ENCODE measurements at regions not wholly inside any gene's neighbourhood (a gene's known extent, or its start where the extent isn't known, plus 50 kb on each side); places are given as distances from the start of the nearest gene placed in this dataset.

- DNase-seq (ENCODE audit: low spot score), result peak; percentile 49
Observed at GRCh38 chr6:147077251-147077650, 127.0 kb upstream of the STXBP5 start.

DNA sequence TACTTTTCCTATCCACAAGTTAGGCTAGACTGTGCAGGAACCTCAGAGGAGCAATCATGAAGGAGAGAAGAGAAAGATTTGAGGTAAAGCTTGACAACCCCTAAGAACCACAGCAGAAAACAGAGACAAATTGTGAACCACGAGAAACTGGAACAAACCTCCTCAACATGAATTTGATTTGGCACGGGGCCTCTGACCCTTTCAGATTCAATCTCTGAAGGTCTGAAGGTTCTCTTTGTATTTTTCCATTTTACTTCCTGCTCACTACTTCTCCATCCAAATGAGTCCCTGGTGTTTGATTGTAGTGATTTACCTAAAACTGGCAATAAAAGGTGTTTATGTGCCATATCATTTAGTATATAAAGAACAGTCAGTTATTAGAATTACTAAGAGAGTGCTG is 126.1 kb upstream of the STXBP5 start:
- no peak for DNase-seq (ENCODE audit: low spot score)

GRCh38 chr6:147078602-147079001 is 125.6 kb upstream of the STXBP5 start:
- DNase-seq (ENCODE audit: low spot score), result no peak

GRCh38 chr6:147080225-147080624 is 124.0 kb upstream of the STXBP5 start:
- no peak for DNase-seq (ENCODE audit: low spot score)

- no peak for DNase-seq (ENCODE audit: low spot score)
Observed at GRCh38 chr6:147081076-147081609, 123.1 kb upstream of the STXBP5 start.

GRCh38 chr6:147087641-147088040 is 116.6 kb upstream of the STXBP5 start:
- no peak for DNase-seq (ENCODE audit: low spot score)

GRCh38 chr6:147088861-147089260 is 115.4 kb upstream of the STXBP5 start:
- DNase-seq (ENCODE audit: low spot score), result no peak

DNA sequence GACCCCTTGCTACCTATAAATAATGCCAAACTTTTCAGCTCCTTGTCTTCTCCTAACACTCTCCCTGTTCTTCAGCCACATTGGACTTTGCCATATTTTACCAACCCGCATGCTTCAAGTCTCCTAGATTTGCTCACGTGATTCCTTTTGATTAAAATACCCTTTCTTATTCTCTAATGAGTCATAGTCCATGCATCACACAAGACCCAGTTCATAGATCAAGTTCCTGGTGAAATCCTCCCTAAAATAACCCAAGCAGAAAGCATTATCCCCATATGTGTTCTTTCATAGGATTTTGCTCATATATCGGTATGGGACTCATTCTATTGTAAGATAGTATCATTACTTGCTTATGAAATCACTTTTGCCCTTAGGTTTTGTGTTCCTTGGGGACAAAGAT is 108.9 kb upstream of the STXBP5 start:
- DNase-seq (ENCODE audit: low spot score), result no peak

GRCh38 chr6:147099974-147100373 is 104.2 kb upstream of the STXBP5 start:
- DNase-seq (ENCODE audit: low spot score), result no peak

DNA sequence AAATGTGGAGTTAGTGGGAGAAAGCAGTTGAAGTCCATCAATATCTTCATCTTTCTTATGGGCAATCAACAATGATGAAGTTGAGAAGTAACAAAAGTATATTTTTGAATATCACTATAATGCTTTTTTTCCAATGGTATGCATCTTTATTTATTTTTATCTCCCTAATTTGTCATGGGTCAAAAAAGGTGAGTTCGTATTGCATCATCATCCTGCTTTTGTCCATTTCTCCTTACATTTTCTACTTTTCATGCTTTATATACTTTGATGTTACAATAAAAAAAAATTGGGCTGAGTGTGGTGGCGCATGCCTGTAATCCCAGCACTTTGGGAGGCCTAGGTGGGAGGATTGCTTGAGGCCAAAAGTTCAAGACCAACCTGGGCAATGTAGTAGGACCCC is 101.2 kb upstream of the STXBP5 start:
- DNase-seq (ENCODE audit: low spot score), result no peak

- no peak for DNase-seq (ENCODE audit: low spot score)
Observed at GRCh38 chr6:147103694-147104093, 100.5 kb upstream of the STXBP5 start.

DNA sequence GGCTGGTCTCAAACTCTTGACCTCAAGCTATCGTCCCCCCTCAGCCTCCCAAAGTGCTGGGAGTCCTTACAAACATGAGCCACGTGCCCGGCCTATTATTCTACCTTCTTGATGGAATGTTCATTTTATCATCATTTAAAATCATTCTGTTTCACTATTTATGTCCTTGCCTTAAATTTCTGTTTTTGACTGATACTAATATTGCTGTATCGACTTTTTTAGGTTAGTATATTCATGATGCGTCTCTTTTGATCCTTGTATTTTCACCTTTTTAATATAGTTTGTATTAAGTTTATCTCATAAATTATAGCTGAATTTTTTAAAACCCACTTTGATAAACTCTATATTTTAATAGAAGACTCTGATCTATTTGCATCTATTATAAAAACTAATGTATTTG is 98.4 kb upstream of the STXBP5 start:
- DNase-seq (ENCODE audit: low spot score), result no peak

DNA sequence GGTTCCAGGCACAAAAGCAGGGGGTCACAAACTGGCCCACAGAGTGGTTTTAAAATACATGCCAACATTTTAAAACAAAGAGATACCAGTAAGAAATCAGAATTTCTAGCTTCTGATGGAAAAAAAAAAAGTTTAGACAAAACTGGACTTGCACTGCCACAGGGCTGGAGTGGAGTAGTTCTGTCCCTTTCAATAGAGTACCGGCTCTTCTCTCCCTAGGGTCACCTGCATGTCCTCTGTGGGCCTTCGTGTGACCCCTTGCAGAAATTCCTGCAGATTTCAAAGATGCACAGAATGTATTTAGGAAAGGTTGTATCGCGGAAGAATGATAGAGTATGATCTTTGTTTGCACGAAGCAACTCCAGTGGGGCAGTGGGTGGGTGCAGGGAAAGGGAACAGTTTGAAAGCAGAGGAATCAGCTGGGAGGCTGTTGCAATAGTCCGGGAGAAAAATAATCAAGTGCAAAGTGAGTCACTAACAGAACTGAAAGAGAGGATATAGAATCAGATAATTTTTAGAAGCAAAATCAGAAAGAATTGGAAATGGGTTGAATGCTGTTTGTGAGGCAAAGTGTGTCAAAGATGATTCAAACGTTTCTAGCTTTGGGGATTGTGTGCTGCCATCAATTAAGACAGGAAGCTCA is 97.3 kb upstream of the STXBP5 start:
- no peak for DNase-seq (ENCODE audit: low spot score)

GRCh38 chr6:147108259-147108910 is 95.8 kb upstream of the STXBP5 start:
- DNase-seq (ENCODE audit: low spot score), result no peak

DNA sequence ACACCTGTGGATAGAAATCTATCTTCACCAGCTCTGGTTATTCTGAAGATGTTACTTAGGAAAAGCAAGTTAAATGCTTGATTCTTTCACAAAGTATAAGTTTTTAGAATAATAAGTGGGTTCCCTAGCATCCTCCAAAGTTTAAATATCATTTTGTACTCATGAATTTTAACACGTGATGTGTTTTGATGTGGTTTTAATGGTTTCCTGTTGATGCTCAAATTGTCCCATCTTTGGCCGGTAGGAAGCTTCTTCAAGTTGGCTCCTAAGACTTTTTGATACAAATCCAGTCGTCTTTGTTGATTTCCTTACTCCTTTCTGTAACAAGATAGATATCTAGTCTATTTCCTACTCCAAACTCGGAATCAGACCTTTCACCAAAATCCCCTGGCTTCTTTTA is 94.5 kb upstream of the STXBP5 start:
- DNase-seq (ENCODE audit: low spot score), result no peak

DNA sequence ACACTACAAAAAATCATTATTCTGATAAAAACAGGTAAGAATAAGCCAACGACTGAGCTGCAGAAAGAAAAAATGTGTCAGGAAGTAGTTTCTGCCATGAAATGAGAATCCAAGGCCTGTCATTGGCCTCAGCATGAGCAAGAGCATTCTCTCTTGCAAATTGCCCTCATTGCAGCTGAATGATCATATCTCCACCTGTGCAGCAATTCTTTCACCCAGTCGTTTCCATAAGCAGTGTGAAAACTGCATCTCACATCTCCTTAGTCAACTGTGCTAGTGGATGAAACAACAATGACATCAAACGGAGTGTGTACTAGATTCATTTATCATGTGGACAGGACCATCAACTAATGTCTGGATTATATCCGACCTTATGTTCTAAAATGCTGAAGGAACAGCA is 88.2 kb upstream of the STXBP5 start:
- no peak for DNase-seq (ENCODE audit: low spot score)

GRCh38 chr6:147117011-147117410 is 87.2 kb upstream of the STXBP5 start:
- no peak for DNase-seq (ENCODE audit: low spot score)

DNA sequence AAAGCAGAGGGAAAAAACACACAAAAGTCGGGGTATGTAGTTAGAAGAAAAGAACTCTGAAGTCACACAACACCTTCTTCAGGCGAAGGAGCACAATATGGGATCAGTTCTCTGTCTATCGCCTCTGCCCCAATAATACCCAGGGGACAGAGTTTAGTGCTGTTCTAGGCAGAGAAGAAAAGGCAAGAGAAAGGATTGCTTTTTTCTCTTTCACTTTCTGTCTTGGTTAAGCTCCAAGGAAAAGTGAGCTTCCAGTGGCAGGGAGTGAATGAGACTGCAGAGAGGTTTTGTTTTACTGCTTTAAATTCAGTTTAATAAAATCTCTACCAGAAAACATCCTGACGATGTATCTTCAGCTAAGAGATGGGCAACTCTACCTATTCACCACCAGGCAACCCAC is 86.6 kb upstream of the STXBP5 start:
- no peak for DNase-seq (ENCODE audit: low spot score)

DNA sequence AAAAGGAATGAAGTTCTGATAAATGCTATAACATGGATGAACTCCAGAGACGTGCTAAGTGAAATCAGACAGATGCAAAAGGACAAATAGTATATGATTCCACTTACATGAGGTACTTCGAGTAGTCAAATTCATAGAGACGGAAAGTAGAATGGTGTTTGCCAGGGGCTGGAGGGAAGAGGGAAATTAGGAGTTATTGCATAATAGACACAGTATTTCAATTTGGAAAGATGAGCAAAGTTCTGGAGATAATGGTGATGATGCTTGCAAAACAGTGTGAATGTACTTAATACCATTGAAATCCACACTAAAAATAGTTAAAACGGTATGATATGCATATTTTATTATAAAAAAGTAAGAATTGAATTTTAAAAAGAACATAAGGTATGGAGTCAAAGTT is 84.9 kb upstream of the STXBP5 start:
- no peak for DNase-seq (ENCODE audit: low spot score)

GRCh38 chr6:147122823-147123222 is 81.4 kb upstream of the STXBP5 start:
- no peak for DNase-seq (ENCODE audit: low spot score)

DNA sequence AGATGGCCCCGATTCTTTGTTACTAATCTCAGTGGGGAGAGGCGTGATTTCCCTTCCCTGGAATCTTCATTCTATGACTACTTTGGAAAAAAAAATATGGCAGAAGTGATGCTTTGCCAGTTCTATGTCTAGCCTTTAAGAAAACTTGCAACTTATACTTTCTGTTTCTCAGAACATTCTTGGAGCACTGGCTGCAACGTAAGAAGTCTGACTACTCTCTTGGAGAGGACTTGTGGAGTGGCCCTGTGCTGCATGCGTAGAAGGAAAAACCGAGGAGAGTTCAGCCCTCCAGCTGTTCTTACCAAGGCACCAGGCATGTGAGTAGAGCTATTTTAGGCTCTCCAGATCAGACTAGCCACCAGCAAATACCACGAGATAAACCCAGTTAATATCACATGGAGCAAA is 77.6 kb upstream of the STXBP5 start:
- DNase-seq (ENCODE audit: low spot score), result no peak

DNA sequence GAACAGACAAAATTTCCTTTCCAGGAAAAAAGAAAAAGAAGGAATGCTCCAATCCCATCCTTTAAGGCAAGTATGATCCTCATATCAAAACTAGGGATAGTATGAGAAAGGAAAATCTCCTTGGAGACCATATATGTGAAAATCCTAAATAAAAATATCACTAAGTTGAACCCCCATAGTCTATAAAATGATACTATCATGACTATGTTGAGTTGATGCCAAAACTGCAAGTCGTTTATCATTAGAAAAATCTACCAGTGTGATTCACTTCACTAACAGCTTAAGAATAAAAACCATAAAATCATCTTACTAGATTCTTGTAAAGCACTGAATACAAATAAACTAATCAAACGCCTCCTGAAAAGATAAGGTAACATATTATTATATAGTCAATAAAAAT is 76.6 kb upstream of the STXBP5 start:
- no peak for DNase-seq (ENCODE audit: low spot score)

- DNase-seq (ENCODE audit: low spot score), result no peak
Observed at GRCh38 chr6:147128056-147128455, 76.2 kb upstream of the STXBP5 start.

All from pons (tissue), 1 donor.